ENCODE measurements at regions not wholly inside any gene's neighbourhood (a gene's known extent, or its start where the extent isn't known, plus 50 kb on each side); places are given as distances from the start of the nearest gene placed in this dataset.

- TF ChIP-seq CTCF (IDR thresholded peaks at IDR 0.05 in 8 of 11, conservative IDR thresholded peaks at IDR 0.05 in 3 of 11) (no peak), POLR2AphosphoS5 (IDR thresholded peaks at IDR 0.05) (no peak), POLR2A (IDR thresholded peaks at IDR 0.05) (no peak)
These were observed 161.9 kb downstream of the HHIPL2 start for GRCh38 chr1:222385955-222386354.
